CD4-positive, alpha-beta T cell treated with Interleukin-21 for 1 hour (primary cell): ENCODE measurements at regions not wholly inside any gene's neighbourhood (a gene's known extent, or its start where the extent isn't known, plus 50 kb on each side); places are given as distances from the start of the nearest gene placed in this dataset.

Experiments used
- DNase-seq: peaks from one replicate; pipeline ENCODE4 v3.0.0-alpha.2; 2020

DNA sequence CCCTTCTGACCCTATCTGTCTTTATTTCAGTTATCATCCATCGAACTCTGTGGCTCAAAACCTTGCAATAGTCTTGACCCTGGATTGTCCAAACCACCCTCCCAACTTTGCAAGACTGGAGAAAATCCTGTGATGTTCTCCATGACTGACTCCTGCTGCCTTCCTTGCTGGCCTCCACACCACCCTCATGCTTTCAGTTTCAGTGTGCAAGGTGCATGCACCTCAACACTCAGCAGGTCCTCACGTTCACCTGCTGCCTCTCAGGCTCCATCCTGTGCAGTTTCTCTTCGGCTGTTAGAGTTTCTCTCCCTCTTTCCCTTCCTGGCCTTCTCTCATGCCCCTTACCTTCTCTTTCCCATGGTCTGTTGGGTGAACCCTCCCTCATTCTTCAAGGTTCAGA is 59.4 kb upstream of the ASIC2 start:
- DNase-seq, result no peak

- no peak for DNase-seq
Observed at GRCh38 chr17:33356266-33356665, 63.2 kb upstream of the ASIC2 start.

DNA sequence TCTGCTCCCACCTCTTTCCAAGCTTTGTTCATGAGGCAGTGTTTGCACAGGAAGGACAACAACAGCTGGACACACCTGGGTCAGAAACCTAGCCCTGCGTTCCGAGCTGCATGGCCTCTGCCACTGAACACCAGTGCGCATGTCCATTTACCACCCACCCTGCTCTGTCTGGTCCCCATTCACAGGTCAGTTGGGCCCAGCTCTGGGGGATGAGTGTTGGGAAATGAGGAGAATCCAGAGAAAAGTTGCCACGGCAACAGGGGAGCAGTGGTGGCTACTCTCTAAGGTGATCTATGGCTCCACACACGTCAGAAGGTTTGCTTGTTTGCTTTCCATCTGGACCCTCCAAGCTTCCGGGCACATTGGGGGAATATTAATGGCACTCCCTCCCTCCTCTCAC is 70.4 kb upstream of the ASIC2 start:
- no peak for DNase-seq

DNA sequence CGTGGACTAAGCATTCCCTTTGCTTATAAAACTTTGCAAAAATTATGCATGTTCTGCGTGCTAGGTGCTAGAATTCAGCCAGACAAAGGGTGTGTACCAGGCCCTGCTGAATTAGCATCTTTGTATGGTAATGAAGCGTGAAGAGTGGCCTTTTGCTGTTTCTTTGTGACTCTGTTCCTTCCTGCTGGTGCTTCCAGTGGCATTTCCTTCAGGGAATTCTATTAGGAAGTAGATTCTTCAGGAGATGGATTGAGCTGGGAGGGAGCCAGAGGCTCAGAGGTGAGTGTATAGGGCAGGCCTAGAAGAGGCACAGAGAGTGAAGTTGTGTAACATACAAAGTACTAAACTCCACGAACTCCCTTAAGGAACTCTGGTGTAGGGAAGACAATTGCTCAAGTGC is 73.9 kb upstream of the ASIC2 start:
- no peak for DNase-seq

GRCh38 chr17:33369149-33369548 is 76.1 kb upstream of the ASIC2 start:
- no peak for DNase-seq

- no peak for DNase-seq
Observed at GRCh38 chr17:33369876-33370275, 76.8 kb upstream of the ASIC2 start.

GRCh38 chr17:33370401-33370800 is 77.3 kb upstream of the ASIC2 start:
- DNase-seq, result no peak

- no peak for DNase-seq
Observed at GRCh38 chr17:33371377-33371776, 78.3 kb upstream of the ASIC2 start.

DNA sequence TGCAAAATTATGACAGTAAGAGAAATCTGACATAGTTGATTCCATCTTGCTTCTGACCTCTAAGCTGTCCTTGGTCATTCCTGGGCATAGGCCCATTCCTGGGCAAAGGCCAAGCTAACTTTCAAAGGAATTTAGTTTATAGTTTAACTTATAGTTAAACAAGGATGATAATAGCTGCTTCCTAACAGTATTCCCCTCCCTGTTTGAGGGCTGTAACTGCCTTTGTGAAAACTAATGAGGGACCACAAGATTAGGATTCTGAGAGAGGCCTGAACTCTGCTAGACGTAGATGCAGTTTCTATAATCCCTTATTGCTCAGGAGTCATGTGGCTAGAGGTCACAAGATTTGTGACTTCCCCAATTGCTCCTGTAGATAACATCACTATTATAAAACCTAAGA is 80.2 kb upstream of the ASIC2 start:
- no peak for DNase-seq

DNA sequence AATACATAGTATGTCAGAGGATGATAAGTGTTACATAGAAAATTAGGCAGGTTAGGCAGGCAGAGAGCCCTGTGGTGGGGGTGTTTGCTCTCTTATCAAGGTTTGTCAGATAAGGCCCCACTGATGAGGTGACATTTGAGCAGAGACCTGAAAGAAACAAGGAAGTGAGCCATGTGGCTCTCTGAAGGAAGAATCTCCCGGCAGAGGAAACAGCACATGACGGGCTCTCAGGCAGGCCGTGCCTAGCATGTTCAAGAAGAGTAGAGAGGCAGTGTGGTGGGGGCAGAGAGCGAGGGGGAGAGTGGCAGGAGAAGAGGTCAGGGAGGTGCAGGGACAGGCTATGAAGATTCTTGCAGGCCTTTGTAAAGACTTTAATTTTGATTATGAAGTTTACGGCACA is 82.0 kb upstream of the ASIC2 start:
- no peak for DNase-seq

- no peak for DNase-seq
Observed at GRCh38 chr17:33375783-33376182, 82.7 kb upstream of the ASIC2 start.

GRCh38 chr17:33377837-33378595 is 84.9 kb upstream of the ASIC2 start:
- DNase-seq, result no peak

DNA sequence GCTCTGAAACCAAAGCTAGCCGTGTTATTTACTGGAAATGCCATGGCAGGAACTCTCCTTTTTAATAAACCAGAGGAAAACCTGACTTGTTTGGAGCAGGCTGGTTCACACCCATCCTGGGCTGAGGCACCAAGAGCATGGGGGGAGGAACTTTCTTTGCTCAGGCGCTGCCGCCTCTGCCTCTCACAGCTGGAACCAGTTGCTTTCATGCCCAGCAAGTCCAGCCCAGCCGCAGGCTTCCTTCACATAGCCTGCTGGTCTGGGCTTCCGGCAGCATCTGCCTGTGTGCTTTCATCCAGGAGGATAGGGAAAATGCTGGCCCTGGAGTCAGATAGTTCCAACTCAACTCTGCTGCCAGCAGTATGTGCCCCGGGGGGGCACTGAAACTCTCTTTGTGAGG is 88.1 kb upstream of the ASIC2 start:
- DNase-seq, result no peak

GRCh38 chr17:33383488-33384023 is 90.5 kb upstream of the ASIC2 start:
- no peak for DNase-seq

GRCh38 chr17:33385133-33385532 is 92.0 kb upstream of the ASIC2 start:
- DNase-seq, result no peak

DNA sequence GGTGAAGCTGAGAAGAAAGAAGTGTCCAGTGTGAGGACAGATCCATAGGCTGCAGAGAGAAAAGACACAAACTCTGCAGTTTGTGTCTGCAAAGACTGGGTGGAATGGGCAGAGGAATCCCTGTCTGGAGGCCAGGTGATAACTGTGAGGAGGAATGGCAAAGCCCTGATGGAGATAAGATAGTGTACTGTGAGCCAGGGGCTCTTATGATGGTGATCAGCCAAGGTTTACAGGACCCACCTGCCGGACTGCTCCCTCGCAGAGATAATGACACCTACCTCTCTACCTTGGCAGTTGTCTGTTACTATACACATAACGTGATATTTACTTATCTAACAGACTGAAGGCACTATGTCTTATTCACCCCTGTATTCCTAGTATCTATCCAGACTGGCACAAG is 92.6 kb upstream of the ASIC2 start:
- no peak for DNase-seq

- no peak for DNase-seq
Observed at GRCh38 chr17:33387406-33387805, 94.3 kb upstream of the ASIC2 start.

GRCh38 chr17:33389504-33390135 is 96.5 kb upstream of the ASIC2 start:
- DNase-seq, result no peak

- DNase-seq, result no peak
Observed at GRCh38 chr17:33390479-33391176, 97.5 kb upstream of the ASIC2 start.

GRCh38 chr17:33396818-33397217 is 103.7 kb upstream of the ASIC2 start:
- DNase-seq, result no peak

- no peak for DNase-seq
Observed at GRCh38 chr17:33398386-33398785, 105.3 kb upstream of the ASIC2 start.

- no peak for DNase-seq
Observed at GRCh38 chr17:33401249-33401648, 108.2 kb upstream of the ASIC2 start.

- no peak for DNase-seq
Observed at GRCh38 chr17:33403194-33403593, 110.1 kb upstream of the ASIC2 start.
